Fibroblast of peridontal ligament (primary cell): ENCODE measurements at regions not wholly inside any gene's neighbourhood (a gene's known extent, or its start where the extent isn't known, plus 50 kb on each side); places are given as distances from the start of the nearest gene placed in this dataset.
A peak's percentile ranks its signal among the peaks of the same experiment; 100 is the strongest.
"Not testable (repeated sequence)": the region's sequence is repeated elsewhere in the genome, so short reads cannot be mapped to it uniquely, and the experiment has no call there.

Experiments used
- DNase-seq: peaks from one replicate; pipeline ENCODE4 v3.0.0-alpha.2; 2010; ENCODE audit errors: extremely low read depth

- no peak for DNase-seq
Observed at GRCh38 chr1:112855152-112855828, 100.7 kb downstream of the SLC16A1 start.

- not testable (repeated sequence) for DNase-seq
Observed at GRCh38 chr1:112854368-112854984, 101.5 kb downstream of the SLC16A1 start.

GRCh38 chr1:112853915-112854314, 102.1 kb downstream of the SLC16A1 start:
- DNase-seq, result not testable (repeated sequence)

GRCh38 chr1:112852934-112853333, 103.1 kb downstream of the SLC16A1 start:
- DNase-seq, result no peak

- no peak for DNase-seq
Observed at GRCh38 chr1:112852276-112852675, 103.7 kb downstream of the SLC16A1 start.

- no peak for DNase-seq
Observed at GRCh38 chr1:112850034-112850757, 105.8 kb downstream of the SLC16A1 start.

- peak; percentile 17 for DNase-seq
Observed at GRCh38 chr1:112849425-112850033, 106.5 kb downstream of the SLC16A1 start.

GRCh38 chr1:112841825-112842224, 114.2 kb downstream of the SLC16A1 start:
- DNase-seq, result no peak

- DNase-seq, result no peak
Observed at GRCh38 chr1:112840631-112841624, 115.1 kb downstream of the SLC16A1 start.

GRCh38 chr1:112836642-112837041, 119.4 kb downstream of the SLC16A1 start:
- no peak for DNase-seq

- no peak for DNase-seq
Observed at GRCh38 chr1:112833806-112834205, 118.7 kb upstream of the PPM1J start.

GRCh38 chr1:112832259-112832658, 117.1 kb upstream of the PPM1J start:
- DNase-seq, result not testable (repeated sequence)

GRCh38 chr1:112829691-112830090, 114.6 kb upstream of the PPM1J start:
- not testable (repeated sequence) for DNase-seq

- no peak for DNase-seq
Observed at GRCh38 chr1:112828716-112829115, 113.6 kb upstream of the PPM1J start.

- not testable (repeated sequence) for DNase-seq
Observed at GRCh38 chr1:112827391-112827790, 112.3 kb upstream of the PPM1J start.

- DNase-seq, result no peak
Observed at GRCh38 chr1:112826217-112826944, 111.2 kb upstream of the PPM1J start.

GRCh38 chr1:112825563-112826216, 110.6 kb upstream of the PPM1J start:
- not testable (repeated sequence) for DNase-seq

GRCh38 chr1:112825075-112825474, 109.9 kb upstream of the PPM1J start:
- DNase-seq, result not testable (repeated sequence)

GRCh38 chr1:112821307-112822063, 106.4 kb upstream of the PPM1J start:
- not testable (repeated sequence) for DNase-seq
